ENCODE measurements at regions not wholly inside any gene's neighbourhood (a gene's known extent, or its start where the extent isn't known, plus 50 kb on each side); places are given as distances from the start of the nearest gene placed in this dataset.

DNA sequence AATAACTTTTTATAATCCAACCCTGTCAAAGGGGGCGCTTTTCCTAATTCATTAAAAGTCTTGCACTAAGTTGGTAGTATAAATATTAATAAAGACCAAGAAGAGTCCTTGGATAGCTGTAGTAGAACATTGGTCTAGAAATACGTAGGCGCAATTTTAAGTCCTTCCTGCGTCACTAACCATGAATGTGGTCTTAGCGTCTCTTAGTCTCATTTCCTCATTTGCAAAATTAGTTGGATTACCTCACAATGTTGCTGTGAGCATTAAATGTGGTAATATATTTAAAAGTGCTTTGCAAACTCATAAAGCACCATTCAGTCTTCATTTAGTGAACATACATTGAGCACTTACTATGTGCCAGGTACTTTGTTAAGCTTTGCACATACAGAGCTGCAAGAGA, 149.7 kb downstream of the AEBP2 start:
- TF ChIP-seq, protein P1, sequence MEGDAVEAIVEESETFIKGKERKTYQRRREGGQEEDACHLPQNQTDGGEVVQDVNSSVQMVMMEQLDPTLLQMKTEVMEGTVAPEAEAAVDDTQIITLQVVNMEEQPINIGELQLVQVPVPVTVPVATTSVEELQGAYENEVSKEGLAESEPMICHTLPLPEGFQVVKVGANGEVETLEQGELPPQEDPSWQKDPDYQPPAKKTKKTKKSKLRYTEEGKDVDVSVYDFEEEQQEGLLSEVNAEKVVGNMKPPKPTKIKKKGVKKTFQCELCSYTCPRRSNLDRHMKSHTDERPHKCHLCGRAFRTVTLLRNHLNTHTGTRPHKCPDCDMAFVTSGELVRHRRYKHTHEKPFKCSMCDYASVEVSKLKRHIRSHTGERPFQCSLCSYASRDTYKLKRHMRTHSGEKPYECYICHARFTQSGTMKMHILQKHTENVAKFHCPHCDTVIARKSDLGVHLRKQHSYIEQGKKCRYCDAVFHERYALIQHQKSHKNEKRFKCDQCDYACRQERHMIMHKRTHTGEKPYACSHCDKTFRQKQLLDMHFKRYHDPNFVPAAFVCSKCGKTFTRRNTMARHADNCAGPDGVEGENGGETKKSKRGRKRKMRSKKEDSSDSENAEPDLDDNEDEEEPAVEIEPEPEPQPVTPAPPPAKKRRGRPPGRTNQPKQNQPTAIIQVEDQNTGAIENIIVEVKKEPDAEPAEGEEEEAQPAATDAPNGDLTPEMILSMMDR (conservative IDR thresholded peaks at IDR 0.05; ENCODE audit: low read length) = no peak
- TF ChIP-seq EZH2phosphoT487 (IDR thresholded peaks at IDR 0.05; ENCODE audit: borderline replicate concordance, low read depth, low read length) = no peak
